LNCaP clone FGC (cell line): ENCODE measurements at regions not wholly inside any gene's neighbourhood (a gene's known extent, or its start where the extent isn't known, plus 50 kb on each side); places are given as distances from the start of the nearest gene placed in this dataset.

Source experiments
- DNase-seq: peaks from one replicate; pipeline ENCODE4 v3.0.0-alpha.2; 2011; ENCODE audit warnings: low read depth
- H3K4me3 ChIP-seq: 2 replicates; pipeline ENCODE4 v1.5.1; 2011; ENCODE audit warnings: mild to moderate bottlenecking, low read depth, low read length, control low read depth
- TF ChIP-seq, protein P1 (sequence below): IDR thresholded peaks from 2 replicates; pipeline ENCODE4 v1.5.1; 2012; ENCODE audit warnings: mild to moderate bottlenecking; ENCODE audit not compliant: control insufficient read depth, insufficient read depth; ENCODE audit errors: extremely low read depth

DNA sequence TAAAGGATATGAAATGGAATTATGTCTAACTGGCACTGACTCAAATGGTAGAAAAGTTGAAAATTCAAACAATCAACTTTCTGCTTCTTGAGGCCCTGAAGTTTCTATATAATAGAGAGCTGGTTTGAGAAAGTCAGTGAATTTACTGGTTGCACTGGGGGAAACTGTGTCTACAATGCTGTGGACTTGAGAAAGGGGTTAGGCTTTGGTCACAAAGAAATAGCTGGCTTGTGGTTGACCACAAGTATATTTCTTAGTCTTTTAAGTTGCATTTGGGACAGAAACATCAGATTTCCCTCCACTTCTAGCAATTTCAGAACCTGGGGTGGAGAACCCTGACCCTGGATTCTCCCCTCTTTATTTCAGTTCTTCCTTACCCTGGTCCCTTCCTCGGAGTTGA lies 192.6 kb upstream of the ACTBL2 start:
- TF ChIP-seq, protein P1, sequence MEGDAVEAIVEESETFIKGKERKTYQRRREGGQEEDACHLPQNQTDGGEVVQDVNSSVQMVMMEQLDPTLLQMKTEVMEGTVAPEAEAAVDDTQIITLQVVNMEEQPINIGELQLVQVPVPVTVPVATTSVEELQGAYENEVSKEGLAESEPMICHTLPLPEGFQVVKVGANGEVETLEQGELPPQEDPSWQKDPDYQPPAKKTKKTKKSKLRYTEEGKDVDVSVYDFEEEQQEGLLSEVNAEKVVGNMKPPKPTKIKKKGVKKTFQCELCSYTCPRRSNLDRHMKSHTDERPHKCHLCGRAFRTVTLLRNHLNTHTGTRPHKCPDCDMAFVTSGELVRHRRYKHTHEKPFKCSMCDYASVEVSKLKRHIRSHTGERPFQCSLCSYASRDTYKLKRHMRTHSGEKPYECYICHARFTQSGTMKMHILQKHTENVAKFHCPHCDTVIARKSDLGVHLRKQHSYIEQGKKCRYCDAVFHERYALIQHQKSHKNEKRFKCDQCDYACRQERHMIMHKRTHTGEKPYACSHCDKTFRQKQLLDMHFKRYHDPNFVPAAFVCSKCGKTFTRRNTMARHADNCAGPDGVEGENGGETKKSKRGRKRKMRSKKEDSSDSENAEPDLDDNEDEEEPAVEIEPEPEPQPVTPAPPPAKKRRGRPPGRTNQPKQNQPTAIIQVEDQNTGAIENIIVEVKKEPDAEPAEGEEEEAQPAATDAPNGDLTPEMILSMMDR: no peak
- DNase-seq: no peak
- H3K4me3 ChIP-seq: no peak overlapping the region

DNA sequence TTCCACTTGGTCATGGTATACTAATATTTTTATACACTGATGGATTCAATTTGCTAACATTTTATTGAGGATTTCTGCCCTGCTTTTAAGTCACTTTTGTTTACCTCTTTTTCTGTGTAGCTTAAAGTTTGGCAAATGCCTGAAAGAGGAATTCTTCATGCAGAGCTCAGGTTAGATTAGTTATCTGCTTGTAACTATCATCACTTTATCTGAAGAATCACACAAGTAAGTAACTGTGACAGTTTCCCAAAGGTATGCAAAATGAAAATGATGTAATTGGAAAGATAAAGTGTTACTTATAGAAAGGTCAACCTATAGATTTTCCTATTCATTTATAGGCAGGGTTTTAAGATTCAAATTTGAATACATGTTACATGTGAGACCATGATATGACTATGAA lies 188.8 kb upstream of the ACTBL2 start:
- no peak for DNase-seq
- no peak overlapping the region for H3K4me3 ChIP-seq
- TF ChIP-seq, protein P1: no peak

DNA sequence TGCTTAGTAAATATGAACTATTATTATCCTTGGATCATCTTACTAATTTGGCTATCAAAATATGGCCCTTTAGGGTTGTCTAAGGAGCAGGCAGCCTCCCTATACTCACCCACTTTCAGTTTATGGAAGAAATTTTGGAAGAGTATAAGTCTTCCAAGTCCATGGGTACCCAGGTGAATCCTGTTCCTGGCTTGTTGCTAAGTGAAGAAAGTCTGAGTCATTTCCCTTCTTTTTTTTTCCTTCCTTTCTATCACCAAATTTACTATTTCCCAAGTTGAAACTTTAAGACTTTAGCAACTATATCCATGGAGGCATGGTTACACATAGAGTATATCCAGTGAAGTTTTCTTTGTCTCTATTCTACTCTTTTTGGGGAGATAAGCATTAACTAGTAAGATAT lies 184.0 kb upstream of the ACTBL2 start:
- TF ChIP-seq, protein P1: no peak
- no peak for DNase-seq
- H3K4me3 ChIP-seq: no peak overlapping the region

DNA sequence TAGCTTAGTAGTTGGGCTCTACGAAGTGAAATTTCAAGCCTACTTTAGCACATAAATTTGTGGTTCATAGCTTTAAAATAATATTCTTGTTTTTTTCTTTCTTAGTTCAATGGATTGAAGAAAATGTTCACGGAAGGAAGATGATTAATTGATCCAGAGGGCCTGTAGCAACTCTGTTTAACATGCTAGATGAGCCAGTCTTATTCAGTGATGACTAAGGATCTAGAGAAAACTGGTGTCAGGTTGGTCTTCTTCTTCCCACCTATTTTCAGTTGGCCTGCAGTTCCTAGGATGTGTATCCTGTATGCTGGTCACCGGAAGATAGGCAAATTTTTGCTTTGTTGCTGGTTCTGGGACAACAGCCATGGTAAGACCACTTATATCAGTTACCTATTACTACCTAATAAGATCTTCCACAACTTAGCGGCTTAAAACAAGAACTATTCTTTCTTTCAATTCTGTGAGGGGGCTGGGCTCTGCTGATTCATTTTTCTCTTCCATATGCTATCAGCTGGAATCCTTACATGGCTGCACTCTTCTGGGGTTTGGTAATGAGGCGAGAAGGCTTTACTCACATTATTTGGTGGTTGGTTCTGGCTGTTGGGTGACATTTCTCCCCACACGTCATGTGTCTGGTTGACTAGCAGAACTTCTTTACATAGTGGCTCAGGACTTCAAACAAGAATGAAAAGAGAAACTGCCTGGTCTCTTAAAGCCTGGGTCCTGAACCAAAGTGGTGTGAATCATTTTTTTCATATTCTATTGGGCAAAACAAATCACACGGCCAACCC lies 182.7 kb upstream of the ACTBL2 start:
- H3K4me3 ChIP-seq: no peak overlapping the region
- TF ChIP-seq, protein P1: no peak
- DNase-seq: no peak

DNA sequence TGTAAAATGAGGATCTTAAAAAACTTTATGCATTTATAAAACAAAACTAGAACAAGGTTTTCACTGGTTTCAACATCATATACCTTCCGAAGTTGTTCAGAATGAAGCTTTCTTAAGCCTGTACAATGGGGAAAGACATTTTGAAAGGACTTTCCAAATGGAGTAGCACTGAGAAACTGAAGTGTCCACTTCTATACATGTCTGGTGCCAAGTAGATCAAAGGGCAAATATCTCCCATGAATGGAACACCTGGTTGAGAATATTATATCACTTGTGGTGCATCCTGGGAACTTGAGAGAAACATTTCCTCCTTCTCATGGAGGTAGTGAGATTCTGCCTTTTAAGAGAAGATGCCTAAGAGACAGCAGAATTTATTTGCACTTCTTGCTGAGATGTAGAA lies 182.1 kb upstream of the ACTBL2 start:
- TF ChIP-seq, protein P1: no peak
- H3K4me3 ChIP-seq: no peak overlapping the region
- DNase-seq: no peak

DNA sequence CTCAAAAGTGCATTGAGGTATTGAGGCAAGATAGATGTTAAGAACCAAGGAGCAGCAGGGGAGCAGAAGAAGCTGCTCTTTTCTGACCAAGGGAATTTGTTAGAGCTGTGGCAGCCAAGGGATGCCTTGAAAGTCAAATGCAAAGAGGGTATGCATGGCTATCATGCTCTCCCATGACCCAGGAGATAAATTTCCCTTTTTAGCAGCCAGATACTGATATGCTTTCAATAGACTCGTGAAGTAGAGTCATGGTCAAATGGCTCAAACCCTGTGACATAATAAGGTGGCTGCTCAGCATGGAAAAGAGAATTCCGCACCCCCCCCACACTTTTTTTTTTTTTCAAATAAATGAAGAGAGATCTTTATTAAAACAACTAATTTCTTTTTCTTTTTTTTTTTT lies 180.9 kb upstream of the ACTBL2 start:
- no peak for DNase-seq
- TF ChIP-seq, protein P1: no peak
- H3K4me3 ChIP-seq: no peak overlapping the region

DNA sequence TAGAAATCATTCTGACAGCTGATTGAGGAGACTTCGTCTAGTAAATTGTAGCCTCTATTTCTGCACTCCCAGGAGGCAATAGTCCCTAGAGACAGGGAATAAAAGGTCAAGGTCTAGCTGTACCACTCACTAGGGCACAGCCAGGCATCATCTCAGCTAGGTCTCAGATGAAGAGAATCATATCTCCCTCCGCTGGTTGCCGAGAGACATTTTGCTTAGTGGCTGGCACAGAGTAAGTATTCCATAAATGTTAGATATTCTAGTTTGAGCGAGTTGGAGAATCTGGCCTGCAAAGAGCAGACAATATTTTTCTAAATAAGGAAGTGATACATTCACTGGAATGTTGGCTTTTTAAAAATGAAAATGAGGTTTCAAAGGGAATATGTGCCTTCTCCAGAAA lies 180.4 kb upstream of the ACTBL2 start:
- TF ChIP-seq, protein P1: no peak

More for the DNA sequence above, 180.4 kb upstream of the ACTBL2 start:
- H3K4me3 ChIP-seq: no peak overlapping the region
- no peak for DNase-seq
